Fibroblast of lung (primary cell): ENCODE measurements at regions not wholly inside any gene's neighbourhood (a gene's known extent, or its start where the extent isn't known, plus 50 kb on each side); places are given as distances from the start of the nearest gene placed in this dataset.

Experiments
- DNase-seq, 2 donors: peaks; one replicate each; pipeline versions ENCODE4 v3.0.0 to v3.0.0-alpha.2; 2010; ENCODE audit warnings: low read depth in 2 of 2
- H2AFZ ChIP-seq: 2 replicates; pipeline ENCODE4 v1.5.1; 2012; ENCODE audit warnings: low read length, control low read depth, inconsistent platforms
- H3K27ac ChIP-seq: 2 replicates; pipeline ENCODE4 v1.5.1; 2011; ENCODE audit warnings: low read length, control low read depth; ENCODE audit not compliant: insufficient read depth
- H3K27me3 ChIP-seq: 2 replicates; pipeline ENCODE4 v1.5.1; 2011; ENCODE audit warnings: mild to moderate bottlenecking, low read length; ENCODE audit not compliant: control insufficient read depth, insufficient read depth
- H3K36me3 ChIP-seq: 2 replicates; pipeline ENCODE4 v1.5.1; 2011; ENCODE audit warnings: low read length; ENCODE audit not compliant: control insufficient read depth, insufficient read depth
- H3K4me1 ChIP-seq: 2 replicates; pipeline ENCODE4 v1.5.1; 2011; ENCODE audit warnings: low read length; ENCODE audit not compliant: control insufficient read depth, insufficient read depth; ENCODE audit errors: extremely low read depth
- H3K4me2 ChIP-seq: 2 replicates; pipeline ENCODE4 v1.5.1; 2011; ENCODE audit warnings: low read length, control low read depth; ENCODE audit not compliant: insufficient read depth; ENCODE audit errors: extremely low read depth
- H3K4me3 ChIP-seq, 4 experiments: fragments of 200-600 bp in 1 of 4; sonication (generic) in 1 of 4; replicated peaks in 1 of 4; 2 replicates each; pipeline ENCODE4 v1.5.1; 2011 to 2016; ENCODE audit warnings: low read length in 4 of 4, low read depth in 3 of 4, mild to moderate bottlenecking in 3 of 4, control low read depth in 2 of 4, inconsistent platforms in 1 of 4, mixed read lengths in 1 of 4; ENCODE audit not compliant: insufficient read depth in 1 of 4; ENCODE audit errors: control extremely low read depth in 1 of 4
- H3K79me2 ChIP-seq: 2 replicates; pipeline ENCODE4 v1.5.1; 2012; ENCODE audit warnings: mild to moderate bottlenecking, low read length, inconsistent platforms; ENCODE audit not compliant: control insufficient read depth, insufficient read depth
- H3K9ac ChIP-seq: 2 replicates; pipeline ENCODE4 v1.5.1; 2011; ENCODE audit warnings: mild to moderate bottlenecking, low read length, control low read depth; ENCODE audit not compliant: insufficient read depth
- H3K9me3 ChIP-seq: 2 replicates; pipeline ENCODE4 v1.5.1; 2012; ENCODE audit warnings: low read depth, low read length; ENCODE audit not compliant: control insufficient read depth, insufficient read depth
- H4K20me1 ChIP-seq: 2 replicates; pipeline ENCODE4 v1.5.1; 2011; ENCODE audit warnings: low read length; ENCODE audit not compliant: control insufficient read depth, insufficient read depth; ENCODE audit errors: extremely low read depth
- CTCF ChIP-seq, 2 donors: IDR thresholded peaks in 1 of 2; conservative IDR thresholded peaks in 1 of 2; 1 replicate in 1 of 2; 2 replicates in 1 of 2; pipeline ENCODE4 v1.5.1; 2011 to 2012; ENCODE audit warnings: low read length in 2 of 2, control low read depth in 1 of 2, inconsistent platforms in 1 of 2, low read depth in 1 of 2, mild to moderate bottlenecking in 1 of 2
- EZH2 ChIP-seq: IDR thresholded peaks from 2 replicates; pipeline ENCODE4 v1.5.1; 2012; ENCODE audit warnings: low read length, control low read depth, mild to moderate bottlenecking; ENCODE audit errors: missing control alignments

GRCh38 chr4:10260777-10261176, 144.2 kb upstream of the WDR1 start:
- H3K79me2 ChIP-seq = no peaks in the 10 kb centered on the region
- no peaks in the 10 kb centered on the region for H3K36me3 ChIP-seq
- no peak overlapping the region for H3K9ac ChIP-seq
- no peak overlapping the region for H3K27ac ChIP-seq
- no peaks in the 10 kb centered on the region for H3K9me3 ChIP-seq
- no peak overlapping the region for H3K4me3 ChIP-seq
- H3K27me3 ChIP-seq = no peaks in the 10 kb centered on the region
- H2AFZ ChIP-seq = no peak overlapping the region
- H3K4me1 ChIP-seq = no peaks in the 10 kb centered on the region
- no peaks in the 10 kb centered on the region for H4K20me1 ChIP-seq
- H3K4me2 ChIP-seq = no peak overlapping the region
- DNase-seq = no peak
- TF ChIP-seq EZH2 (no peak), CTCF (conservative IDR thresholded peaks at IDR 0.05 in 1 of 2, IDR thresholded peaks at IDR 0.05 in 1 of 2; ENCODE audit: low read depth in 1 of 2, low read length in 2 of 2) (no peak)

DNA sequence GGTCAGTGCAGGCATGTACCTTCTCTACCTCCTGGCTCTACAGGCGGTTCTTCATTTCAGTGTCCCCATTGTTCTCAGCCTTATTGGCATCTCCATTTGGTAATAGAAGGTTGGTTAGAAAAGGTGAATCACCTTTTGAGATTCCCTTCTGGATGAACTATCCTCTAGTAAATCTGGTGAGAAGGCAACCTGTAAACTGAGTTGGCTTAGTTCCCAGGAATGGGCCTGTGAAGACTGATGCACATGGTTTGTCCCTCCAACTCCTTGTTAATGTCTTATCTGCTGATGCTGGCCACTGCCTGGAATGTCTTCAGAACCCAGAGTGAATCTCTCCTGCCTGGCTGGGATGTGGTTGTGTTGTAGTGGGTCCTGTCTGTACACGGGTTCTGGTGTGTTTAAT, 143.4 kb upstream of the WDR1 start:
- Histone ChIP-seq H3K27ac (no peak overlapping the region), H3K4me1 (no peaks in the 10 kb centered on the region), H4K20me1 (no peaks in the 10 kb centered on the region), H3K4me3 (no peak overlapping the region), H3K9me3 (no peaks in the 10 kb centered on the region), H3K79me2 (no peaks in the 10 kb centered on the region), H3K9ac (no peak overlapping the region), H2AFZ (no peak overlapping the region), H3K4me2 (no peak overlapping the region), H3K27me3 (no peaks in the 10 kb centered on the region), H3K36me3 (no peaks in the 10 kb centered on the region)
- DNase-seq = no peak
- TF ChIP-seq CTCF (conservative IDR thresholded peaks at IDR 0.05 in 1 of 2, IDR thresholded peaks at IDR 0.05 in 1 of 2; ENCODE audit: low read depth in 1 of 2, low read length in 2 of 2) (no peak), EZH2 (no peak)

- no peaks in the 10 kb centered on the region for H3K4me1 ChIP-seq
Observed at GRCh38 chr4:10256203-10256602, 139.6 kb upstream of the WDR1 start.

More at GRCh38 chr4:10256203-10256602, 139.6 kb upstream of the WDR1 start:
- Histone ChIP-seq H3K27ac (no peak overlapping the region), H3K4me2 (no peak overlapping the region), H3K36me3 (no peaks in the 10 kb centered on the region), H3K4me3 (no peak overlapping the region), H3K9me3 (no peaks in the 10 kb centered on the region), H4K20me1 (no peaks in the 10 kb centered on the region), H2AFZ (no peak overlapping the region), H3K79me2 (no peaks in the 10 kb centered on the region), H3K9ac (no peak overlapping the region), H3K27me3 (no peaks in the 10 kb centered on the region)
- TF ChIP-seq EZH2 = no peak
- no peak for TF ChIP-seq CTCF (conservative IDR thresholded peaks at IDR 0.05 in 1 of 2, IDR thresholded peaks at IDR 0.05 in 1 of 2; ENCODE audit: low read depth in 1 of 2, low read length in 2 of 2)
- no peak for DNase-seq
